ENCODE measurements at regions not wholly inside any gene's neighbourhood (a gene's known extent, or its start where the extent isn't known, plus 50 kb on each side); places are given as distances from the start of the nearest gene placed in this dataset.
"Not testable (repeated sequence)": the region's sequence is repeated elsewhere in the genome, so short reads cannot be mapped to it uniquely, and the experiment has no call there.

DNA sequence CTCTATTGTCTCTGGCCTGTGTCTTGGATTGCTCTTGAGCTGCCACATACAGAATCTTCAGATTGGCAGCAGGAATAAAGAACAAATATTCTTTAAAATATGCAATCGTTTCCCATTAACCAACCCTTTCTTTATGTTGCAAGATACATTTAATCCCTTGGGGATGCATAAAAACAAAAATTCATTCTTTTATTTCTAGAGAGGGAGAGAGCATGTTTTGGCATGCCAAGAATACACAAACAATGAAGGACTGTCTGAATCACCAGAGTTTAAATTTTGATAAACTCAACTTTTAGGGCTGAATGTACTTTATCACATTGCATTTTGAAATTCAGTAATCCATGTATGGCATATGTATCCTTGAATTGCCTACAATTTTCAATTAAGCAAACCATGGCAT is 154.3 kb upstream of the SEMA3D start:
- TF ChIP-seq, protein P1, sequence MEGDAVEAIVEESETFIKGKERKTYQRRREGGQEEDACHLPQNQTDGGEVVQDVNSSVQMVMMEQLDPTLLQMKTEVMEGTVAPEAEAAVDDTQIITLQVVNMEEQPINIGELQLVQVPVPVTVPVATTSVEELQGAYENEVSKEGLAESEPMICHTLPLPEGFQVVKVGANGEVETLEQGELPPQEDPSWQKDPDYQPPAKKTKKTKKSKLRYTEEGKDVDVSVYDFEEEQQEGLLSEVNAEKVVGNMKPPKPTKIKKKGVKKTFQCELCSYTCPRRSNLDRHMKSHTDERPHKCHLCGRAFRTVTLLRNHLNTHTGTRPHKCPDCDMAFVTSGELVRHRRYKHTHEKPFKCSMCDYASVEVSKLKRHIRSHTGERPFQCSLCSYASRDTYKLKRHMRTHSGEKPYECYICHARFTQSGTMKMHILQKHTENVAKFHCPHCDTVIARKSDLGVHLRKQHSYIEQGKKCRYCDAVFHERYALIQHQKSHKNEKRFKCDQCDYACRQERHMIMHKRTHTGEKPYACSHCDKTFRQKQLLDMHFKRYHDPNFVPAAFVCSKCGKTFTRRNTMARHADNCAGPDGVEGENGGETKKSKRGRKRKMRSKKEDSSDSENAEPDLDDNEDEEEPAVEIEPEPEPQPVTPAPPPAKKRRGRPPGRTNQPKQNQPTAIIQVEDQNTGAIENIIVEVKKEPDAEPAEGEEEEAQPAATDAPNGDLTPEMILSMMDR (IDR thresholded peaks at IDR 0.05; ENCODE audit: insufficient read depth in 1 of 2, low read depth in 1 of 2, low read length in 1 of 2, severe bottlenecking in 1 of 2, unreplicated experiment in 1 of 2): no peak
- Histone ChIP-seq H3K27me3 (replicated peaks; ENCODE audit: control insufficient read depth, insufficient read depth, low read length) (no peaks in the 10 kb centered on the region), H3K36me3 (ENCODE audit: control insufficient read depth, insufficient read depth, low read length) (no peaks in the 10 kb centered on the region), H3K9me3 (no peaks in the 10 kb centered on the region), H3K4me3 (ENCODE audit: low read depth, low read length) (no peak overlapping the region), H3K4me1 (peaks cover 4% of the 10 kb centered on the region; the same call in 1 of the 2 replicates)
- BruUV-seq (replicated peaks): no TSS peak
- H3K4me1 Mint-ChIP-seq (ENCODE audit: low read depth, unreplicated experiment): no peaks in the 10 kb centered on the region
- no peaks in the 10 kb centered on the region for H3K36me3 Mint-ChIP-seq (ENCODE audit: insufficient read depth, unreplicated experiment)
- intact Hi-C loops (cut with micrococcal nuclease; ENCODE audit: unreplicated experiment): no loop called here
- H3K9me3 Mint-ChIP-seq (ENCODE audit: unreplicated experiment): no peaks in the 10 kb centered on the region
- no peak for DNase-seq
- no peak overlapping the region for H3K27ac Mint-ChIP-seq (ENCODE audit: unreplicated experiment)
- H3K27me3 Mint-ChIP-seq (ENCODE audit: insufficient read depth, unreplicated experiment): peaks cover 2% of the 10 kb centered on the region
- ChIA-PET CTCF (no interaction called here), POLR2A (no interaction called here)
- no peak overlapping the region for H3K4me3 Mint-ChIP-seq (ENCODE audit: unreplicated experiment)

GRCh38 chr7:85336086-85336485 is 149.2 kb upstream of the SEMA3D start:
- TF ChIP-seq, protein P1 (IDR thresholded peaks at IDR 0.05; ENCODE audit: insufficient read depth in 1 of 2, low read depth in 1 of 2, low read length in 1 of 2, severe bottlenecking in 1 of 2, unreplicated experiment in 1 of 2): no peak
- DNase-seq: no peak
- intact Hi-C loops (cut with micrococcal nuclease; ENCODE audit: unreplicated experiment): no loop called here
- H3K4me1 ChIP-seq: no peaks in the 10 kb centered on the region
- peak overlapping the region; percentile 27; the same call in 1 of the 2 replicates for H3K4me3 ChIP-seq (ENCODE audit: low read depth, low read length)
- ChIA-PET CTCF (no interaction called here), POLR2A (no interaction called here)
- no peaks in the 10 kb centered on the region for H3K27me3 ChIP-seq (replicated peaks; ENCODE audit: control insufficient read depth, insufficient read depth, low read length)
- no peaks in the 10 kb centered on the region for H3K9me3 ChIP-seq
- Mint-ChIP-seq H3K27ac (ENCODE audit: unreplicated experiment) (peak overlapping the region; percentile 66), H3K27me3 (ENCODE audit: insufficient read depth, unreplicated experiment) (peaks cover 2% of the 10 kb centered on the region), H3K36me3 (ENCODE audit: insufficient read depth, unreplicated experiment) (no peaks in the 10 kb centered on the region), H3K4me1 (ENCODE audit: low read depth, unreplicated experiment) (no peaks in the 10 kb centered on the region), H3K4me3 (ENCODE audit: unreplicated experiment) (peak overlapping the region; percentile 76), H3K9me3 (ENCODE audit: unreplicated experiment) (no peaks in the 10 kb centered on the region)
- H3K36me3 ChIP-seq (ENCODE audit: control insufficient read depth, insufficient read depth, low read length): no peaks in the 10 kb centered on the region
- BruUV-seq (replicated peaks): no TSS peak

DNA sequence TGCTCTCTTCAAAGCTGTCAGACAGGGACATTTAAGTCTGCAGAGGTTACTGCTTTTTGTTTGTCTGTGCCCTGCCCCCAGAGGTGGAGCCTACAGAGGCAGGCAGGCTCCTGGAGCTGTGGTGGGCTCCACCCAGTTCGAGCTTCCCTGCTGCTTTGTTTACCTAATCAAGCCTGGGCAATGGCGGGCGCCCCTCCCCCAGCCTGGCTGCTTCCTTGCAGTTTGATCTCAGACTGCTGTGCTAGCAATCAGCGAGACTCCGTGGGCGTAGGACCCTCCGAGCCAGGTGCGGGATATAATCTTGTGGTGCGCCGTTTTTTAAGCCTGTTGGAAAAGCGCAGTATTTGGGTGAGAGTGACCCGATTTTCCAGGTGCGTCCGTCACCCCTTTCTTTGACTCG is 148.3 kb upstream of the SEMA3D start:
- BruUV-seq (replicated peaks); H3K4me1 Mint-ChIP-seq (ENCODE audit: low read depth, unreplicated experiment); H3K9me3 Mint-ChIP-seq (ENCODE audit: unreplicated experiment); H3K9me3 ChIP-seq; H3K4me3 ChIP-seq (ENCODE audit: low read depth, low read length); H3K27me3 Mint-ChIP-seq (ENCODE audit: insufficient read depth, unreplicated experiment); intact Hi-C loops (cut with micrococcal nuclease; ENCODE audit: unreplicated experiment); H3K36me3 Mint-ChIP-seq (ENCODE audit: insufficient read depth, unreplicated experiment); CTCF ChIA-PET; H3K4me1 ChIP-seq; POLR2A ChIA-PET; H3K36me3 ChIP-seq (ENCODE audit: control insufficient read depth, insufficient read depth, low read length); H3K27me3 ChIP-seq (replicated peaks; ENCODE audit: control insufficient read depth, insufficient read depth, low read length): not testable (repeated sequence)
- peak overlapping the region; percentile 66 for H3K27ac Mint-ChIP-seq (ENCODE audit: unreplicated experiment)
- peak overlapping the region; percentile 76 for H3K4me3 Mint-ChIP-seq (ENCODE audit: unreplicated experiment)
- peak; percentile 35 to 49 for DNase-seq

- Mint-ChIP-seq H3K36me3 (ENCODE audit: insufficient read depth, unreplicated experiment) (no peaks in the 10 kb centered on the region), H3K9me3 (ENCODE audit: unreplicated experiment) (no peaks in the 10 kb centered on the region), H3K4me3 (ENCODE audit: unreplicated experiment) (no peak overlapping the region), H3K27me3 (ENCODE audit: insufficient read depth, unreplicated experiment) (no peaks in the 10 kb centered on the region), H3K4me1 (ENCODE audit: low read depth, unreplicated experiment) (no peaks in the 10 kb centered on the region), H3K27ac (ENCODE audit: unreplicated experiment) (no peak overlapping the region)
- BruUV-seq (replicated peaks): no TSS peak
- DNase-seq: no peak
- Histone ChIP-seq H3K9me3 (no peaks in the 10 kb centered on the region; the same call in 1 of the 2 replicates), H3K4me3 (ENCODE audit: low read depth, low read length) (no peak overlapping the region), H3K27me3 (replicated peaks; ENCODE audit: control insufficient read depth, insufficient read depth, low read length) (no peaks in the 10 kb centered on the region), H3K4me1 (no peaks in the 10 kb centered on the region), H3K36me3 (ENCODE audit: control insufficient read depth, insufficient read depth, low read length) (no peaks in the 10 kb centered on the region)
- intact Hi-C loops (cut with micrococcal nuclease; ENCODE audit: unreplicated experiment): loop anchor here (10.0 kb wide), 1 partner anchor 284 kb away; no protein-coding TSS in a partner anchor
- ChIA-PET CTCF (no interaction called here), POLR2A (no interaction called here)
- TF ChIP-seq, protein P1 (IDR thresholded peaks at IDR 0.05; ENCODE audit: insufficient read depth in 1 of 2, low read depth in 1 of 2, low read length in 1 of 2, severe bottlenecking in 1 of 2, unreplicated experiment in 1 of 2): no peak
Measured at GRCh38 chr7:85328456-85328998, 141.7 kb upstream of the SEMA3D start.

All from Caco-2 (cell line).